ENCODE measurements at regions not wholly inside any gene's neighbourhood (a gene's known extent, or its start where the extent isn't known, plus 50 kb on each side); places are given as distances from the start of the nearest gene placed in this dataset.

DNA sequence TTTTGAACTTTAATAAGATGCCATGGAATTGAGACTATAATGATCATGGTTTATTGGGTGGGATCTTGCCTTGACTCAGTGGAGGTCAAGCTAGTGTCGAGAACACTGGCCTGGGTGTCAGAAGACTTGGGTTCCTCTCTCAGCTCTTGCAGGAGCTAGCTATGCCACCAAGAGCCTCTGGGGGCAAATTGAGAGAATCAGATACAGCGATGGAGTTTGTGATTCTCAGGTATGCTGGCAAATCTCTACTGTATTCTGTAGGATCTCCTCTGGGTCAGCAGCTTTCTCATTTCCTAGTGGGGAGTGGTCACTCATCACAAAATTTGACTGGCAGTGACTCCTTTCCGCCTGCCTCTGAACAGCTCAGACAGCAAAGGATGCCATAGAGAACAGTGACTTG lies 477.0 kb downstream of the RNF144A start:
- no peaks in the 10 kb centered on the region for H3K4me1 ChIP-seq (ENCODE audit: control insufficient read depth, insufficient read depth, low read length, poor library complexity, severe bottlenecking)
- H3K4me1 Mint-ChIP-seq = no peaks in the 10 kb centered on the region
- no peaks in the 10 kb centered on the region for H3K9me3 ChIP-seq (ENCODE audit: control insufficient read depth in 2 of 2, low read length in 2 of 2)
- no peaks in the 10 kb centered on the region for H3K36me3 ChIP-seq (ENCODE audit: control insufficient read depth, insufficient read depth, low read length)
- H3K27me3 ChIP-seq (ENCODE audit: control insufficient read depth, insufficient read depth, low read length) = peaks cover 3% of the 10 kb centered on the region
- no peak overlapping the region for H3K4me3 ChIP-seq (ENCODE audit: low read depth, low read length)
- H3K27ac Mint-ChIP-seq = no peak overlapping the region
- H3K27me3 Mint-ChIP-seq = peaks cover 4% of the 10 kb centered on the region
- H3K4me3 Mint-ChIP-seq = no peak overlapping the region
- H3K36me3 Mint-ChIP-seq = no peaks in the 10 kb centered on the region
- H3K27ac ChIP-seq (ENCODE audit: insufficient read depth, low read length, poor library complexity, severe bottlenecking) = no peak overlapping the region
- no peak for DNase-seq
- no peak for ATAC-seq (ENCODE audit: low read depth in 2 of 2)
- peaks cover 0 to 1% (median 0%) of the 10 kb centered on the region in 7 donors for H3K9me3 Mint-ChIP-seq

DNA sequence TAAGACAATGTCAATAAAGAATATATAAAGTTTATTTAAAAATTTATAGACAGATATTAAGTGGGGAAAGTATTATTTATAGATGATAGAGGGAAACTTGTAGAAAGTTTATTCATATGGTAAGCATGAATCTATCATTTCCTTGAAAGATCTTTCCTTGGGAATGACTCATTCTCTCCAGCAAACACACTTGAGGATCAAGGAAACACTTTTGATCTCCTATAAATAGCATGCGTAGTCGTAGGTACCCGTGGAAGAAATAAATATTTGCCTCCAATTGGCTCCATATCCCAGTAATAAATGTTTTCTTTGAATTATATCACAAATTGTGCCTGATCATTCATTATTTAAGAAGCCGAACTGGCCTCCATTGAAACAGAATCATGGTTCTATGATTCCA lies 483.4 kb downstream of the RNF144A start:
- Mint-ChIP-seq H3K27me3 (peaks cover 10% of the 10 kb centered on the region), H3K9me3 (peaks cover 0 to 1% (median 0%) of the 10 kb centered on the region in 7 donors), H3K4me3 (no peak overlapping the region), H3K27ac (no peak overlapping the region), H3K4me1 (peaks cover 0 to 3% (median 0%) of the 10 kb centered on the region in 4 donors), H3K36me3 (no peaks in the 10 kb centered on the region)
- Histone ChIP-seq H3K4me1 (ENCODE audit: control insufficient read depth, insufficient read depth, low read length, poor library complexity, severe bottlenecking) (no peaks in the 10 kb centered on the region), H3K9me3 (ENCODE audit: control insufficient read depth in 2 of 2, low read length in 2 of 2) (no peaks in the 10 kb centered on the region), H3K27ac (ENCODE audit: insufficient read depth, low read length, poor library complexity, severe bottlenecking) (no peak overlapping the region), H3K36me3 (ENCODE audit: control insufficient read depth, insufficient read depth, low read length) (no peaks in the 10 kb centered on the region), H3K27me3 (ENCODE audit: control insufficient read depth, insufficient read depth, low read length) (peaks cover 7% of the 10 kb centered on the region), H3K4me3 (ENCODE audit: low read depth, low read length) (no peak overlapping the region)
- no peak for ATAC-seq (ENCODE audit: low read depth in 2 of 2)
- no peak for DNase-seq

DNA sequence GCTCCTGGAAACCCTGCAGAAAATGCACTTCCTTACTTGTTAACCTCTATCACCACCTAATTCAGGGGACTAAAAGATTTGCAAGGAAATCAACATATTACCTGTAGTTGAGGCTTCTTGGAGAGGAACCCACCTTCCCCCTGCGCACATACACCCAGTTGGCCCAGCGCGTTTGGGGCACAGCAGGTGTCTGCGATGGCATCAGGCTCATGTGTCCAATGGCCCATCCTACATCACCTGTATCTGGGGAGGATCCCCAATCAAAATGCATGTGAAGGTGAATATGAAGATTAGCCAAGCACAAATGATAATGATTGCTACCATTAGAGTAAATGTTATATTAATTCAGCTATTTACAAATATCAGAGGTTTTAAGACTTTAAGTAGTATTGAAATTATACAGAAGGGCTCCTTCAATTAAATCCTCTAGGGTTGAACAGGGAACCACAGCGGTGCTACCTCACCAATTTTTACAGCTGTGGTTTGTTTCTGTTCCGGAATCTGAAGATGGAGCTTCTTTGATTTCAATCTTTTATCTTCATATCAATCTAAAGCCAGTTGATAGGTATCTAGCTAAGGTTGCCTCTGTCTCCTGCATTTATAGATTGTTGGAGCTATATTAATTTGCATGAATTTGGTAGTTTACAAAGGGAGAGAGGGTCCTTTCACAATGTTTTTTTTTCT lies 486.0 kb downstream of the RNF144A start:
- no peak for DNase-seq
- no peak for ATAC-seq (ENCODE audit: low read depth in 2 of 2)
- no peaks in the 10 kb centered on the region for H3K9me3 Mint-ChIP-seq
- H3K27ac Mint-ChIP-seq = no peak overlapping the region
- H3K4me1 ChIP-seq (ENCODE audit: control insufficient read depth, insufficient read depth, low read length, poor library complexity, severe bottlenecking) = no peaks in the 10 kb centered on the region
- H3K4me3 Mint-ChIP-seq = no peak overlapping the region
- peaks cover 4% of the 10 kb centered on the region for H3K27me3 ChIP-seq (ENCODE audit: control insufficient read depth, insufficient read depth, low read length)
- no peaks in the 10 kb centered on the region for H3K36me3 ChIP-seq (ENCODE audit: control insufficient read depth, insufficient read depth, low read length)
- peaks cover 0 to 3% (median 0%) of the 10 kb centered on the region in 4 donors for H3K4me1 Mint-ChIP-seq
- H3K27ac ChIP-seq (ENCODE audit: insufficient read depth, low read length, poor library complexity, severe bottlenecking) = no peak overlapping the region
- no peak overlapping the region for H3K4me3 ChIP-seq (ENCODE audit: low read depth, low read length)
- H3K27me3 Mint-ChIP-seq = peaks cover 10% of the 10 kb centered on the region
- H3K36me3 Mint-ChIP-seq = no peaks in the 10 kb centered on the region
- H3K9me3 ChIP-seq (ENCODE audit: control insufficient read depth in 2 of 2, low read length in 2 of 2) = no peaks in the 10 kb centered on the region

DNA sequence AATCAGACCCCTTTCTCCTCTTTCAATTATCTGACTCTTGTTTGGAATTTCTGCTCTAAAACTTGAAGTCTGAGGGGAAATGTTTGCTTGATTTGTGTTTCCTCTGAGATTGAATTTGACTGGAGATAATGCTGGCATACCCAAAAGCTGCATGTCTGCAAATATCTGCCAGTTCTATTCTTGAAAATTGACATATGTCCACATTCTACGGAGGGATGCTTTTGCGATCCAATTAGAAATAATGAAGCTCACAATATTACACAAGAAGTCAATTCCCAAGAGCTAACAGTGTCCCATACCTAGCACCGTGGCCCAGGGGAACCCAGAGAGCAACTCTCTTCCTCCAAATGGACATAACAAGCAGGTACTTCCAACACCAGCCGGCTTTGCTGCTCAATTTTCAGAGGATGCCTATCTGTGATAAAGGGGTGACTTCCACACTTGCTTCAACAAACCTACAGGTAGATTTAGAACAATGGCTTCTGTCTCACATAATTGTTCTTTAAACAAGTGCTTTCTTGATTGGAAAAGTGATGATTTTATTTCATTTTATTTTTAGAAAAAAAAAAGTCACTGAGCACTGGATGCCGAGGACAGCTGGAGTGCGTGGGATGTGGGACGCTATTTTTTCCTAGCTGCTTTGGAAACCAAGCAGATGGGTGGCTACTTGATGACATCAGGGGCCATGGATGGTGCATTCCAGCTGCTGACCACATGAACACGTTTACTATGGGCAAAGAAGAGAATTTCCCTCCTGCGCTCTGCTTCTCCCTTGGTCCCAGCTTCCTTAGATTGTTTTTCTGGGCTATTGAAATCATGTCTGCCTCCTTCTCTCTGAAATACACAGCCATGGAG lies 488.9 kb downstream of the RNF144A start:
- ATAC-seq (ENCODE audit: low read depth in 2 of 2) (no peak), DNase-seq (no peak)
- H3K4me3 Mint-ChIP-seq = no peak overlapping the region
- Histone ChIP-seq H3K36me3 (ENCODE audit: control insufficient read depth, insufficient read depth, low read length) (no peaks in the 10 kb centered on the region), H3K4me3 (ENCODE audit: low read depth, low read length) (no peak overlapping the region), H3K9me3 (ENCODE audit: control insufficient read depth in 2 of 2, low read length in 2 of 2) (no peaks in the 10 kb centered on the region), H3K4me1 (ENCODE audit: control insufficient read depth, insufficient read depth, low read length, poor library complexity, severe bottlenecking) (no peaks in the 10 kb centered on the region), H3K27ac (ENCODE audit: insufficient read depth, low read length, poor library complexity, severe bottlenecking) (no peak overlapping the region), H3K27me3 (ENCODE audit: control insufficient read depth, insufficient read depth, low read length) (peaks cover 3% of the 10 kb centered on the region)
- H3K27me3 Mint-ChIP-seq = peaks cover 18% of the 10 kb centered on the region
- peaks cover 0 to 3% (median 0%) of the 10 kb centered on the region in 4 donors for H3K4me1 Mint-ChIP-seq
- H3K27ac Mint-ChIP-seq = no peak overlapping the region
- no peaks in the 10 kb centered on the region for H3K36me3 Mint-ChIP-seq
- no peaks in the 10 kb centered on the region for H3K9me3 Mint-ChIP-seq

DNA sequence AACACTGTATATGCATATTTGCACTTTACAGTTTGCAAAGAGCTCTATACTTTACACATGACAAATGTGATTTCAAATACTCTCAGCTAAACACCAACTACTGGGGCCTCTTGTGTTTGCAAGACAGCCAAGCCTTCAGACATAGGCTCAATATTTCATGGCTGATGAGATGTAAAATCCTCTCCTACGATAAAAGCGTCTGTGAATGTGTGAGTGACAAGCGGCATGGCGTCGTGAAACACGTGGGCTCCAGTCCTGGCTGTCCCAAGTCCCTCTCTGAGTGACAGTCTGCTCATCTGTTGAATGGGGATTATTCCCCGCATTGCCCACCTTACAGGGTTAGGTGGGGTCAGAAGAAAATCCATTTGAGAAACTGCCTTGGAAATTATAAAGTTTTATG lies 489.8 kb downstream of the RNF144A start:
- Histone ChIP-seq H3K27ac (ENCODE audit: insufficient read depth, low read length, poor library complexity, severe bottlenecking) (no peak overlapping the region), H3K9me3 (ENCODE audit: control insufficient read depth in 2 of 2, low read length in 2 of 2) (no peaks in the 10 kb centered on the region), H3K4me1 (ENCODE audit: control insufficient read depth, insufficient read depth, low read length, poor library complexity, severe bottlenecking) (no peaks in the 10 kb centered on the region), H3K27me3 (ENCODE audit: control insufficient read depth, insufficient read depth, low read length) (peaks cover 2% of the 10 kb centered on the region), H3K36me3 (ENCODE audit: control insufficient read depth, insufficient read depth, low read length) (no peaks in the 10 kb centered on the region), H3K4me3 (ENCODE audit: low read depth, low read length) (no peak overlapping the region)
- Mint-ChIP-seq H3K27ac (no peak overlapping the region), H3K36me3 (no peaks in the 10 kb centered on the region), H3K27me3 (peaks cover 20% of the 10 kb centered on the region), H3K4me3 (no peak overlapping the region), H3K9me3 (no peaks in the 10 kb centered on the region), H3K4me1 (peaks cover 0 to 3% (median 0%) of the 10 kb centered on the region in 4 donors)
- DNase-seq (no peak), ATAC-seq (ENCODE audit: low read depth in 2 of 2) (no peak)

DNA sequence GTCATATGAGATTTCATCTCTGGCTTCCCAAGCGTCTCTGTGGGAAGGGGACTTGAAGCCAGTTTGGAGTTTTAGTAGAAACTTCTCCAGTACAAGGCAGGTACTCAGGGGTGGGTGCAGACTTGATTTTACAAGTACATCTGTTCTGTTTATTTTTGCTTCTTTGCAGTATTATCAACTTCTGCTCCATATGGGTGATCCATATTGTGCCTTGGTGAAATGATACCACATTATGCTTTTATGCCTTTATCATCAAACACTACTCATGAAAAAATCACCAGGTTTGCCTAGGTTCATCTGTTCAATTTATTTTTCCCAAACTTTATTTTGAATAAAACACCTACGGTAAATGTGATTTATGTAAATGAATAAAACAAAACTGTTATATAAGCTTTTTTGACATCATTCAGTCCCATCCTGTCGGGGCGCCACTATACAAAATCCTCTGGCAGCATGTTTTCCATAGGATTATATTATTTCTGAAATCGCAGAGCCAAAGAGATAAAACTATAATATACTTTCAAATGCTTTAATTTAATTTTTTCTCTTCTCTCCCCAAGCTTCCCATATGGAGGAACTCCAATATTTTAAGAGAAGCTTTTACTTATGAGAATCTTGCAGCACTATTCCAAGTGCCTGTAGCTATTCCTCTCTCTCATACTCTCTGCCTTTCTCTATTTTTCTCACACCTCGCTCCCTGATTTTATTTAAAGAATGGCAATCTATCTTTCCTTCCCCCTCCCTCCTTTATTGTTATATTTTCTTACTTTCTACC lies 490.9 kb downstream of the RNF144A start:
- Mint-ChIP-seq H3K27me3 (peaks cover 21% of the 10 kb centered on the region), H3K9me3 (no peaks in the 10 kb centered on the region), H3K4me3 (no peak overlapping the region), H3K36me3 (no peaks in the 10 kb centered on the region), H3K27ac (no peak overlapping the region), H3K4me1 (peaks cover 0 to 3% (median 0%) of the 10 kb centered on the region in 4 donors)
- Histone ChIP-seq H3K27ac (ENCODE audit: insufficient read depth, low read length, poor library complexity, severe bottlenecking) (no peak overlapping the region), H3K4me3 (ENCODE audit: low read depth, low read length) (no peak overlapping the region), H3K4me1 (ENCODE audit: control insufficient read depth, insufficient read depth, low read length, poor library complexity, severe bottlenecking) (no peaks in the 10 kb centered on the region), H3K9me3 (ENCODE audit: control insufficient read depth in 2 of 2, low read length in 2 of 2) (no peaks in the 10 kb centered on the region), H3K27me3 (ENCODE audit: control insufficient read depth, insufficient read depth, low read length) (peaks cover 2% of the 10 kb centered on the region), H3K36me3 (ENCODE audit: control insufficient read depth, insufficient read depth, low read length) (no peaks in the 10 kb centered on the region)
- no peak for ATAC-seq (ENCODE audit: low read depth in 2 of 2)
- no peak for DNase-seq

DNA sequence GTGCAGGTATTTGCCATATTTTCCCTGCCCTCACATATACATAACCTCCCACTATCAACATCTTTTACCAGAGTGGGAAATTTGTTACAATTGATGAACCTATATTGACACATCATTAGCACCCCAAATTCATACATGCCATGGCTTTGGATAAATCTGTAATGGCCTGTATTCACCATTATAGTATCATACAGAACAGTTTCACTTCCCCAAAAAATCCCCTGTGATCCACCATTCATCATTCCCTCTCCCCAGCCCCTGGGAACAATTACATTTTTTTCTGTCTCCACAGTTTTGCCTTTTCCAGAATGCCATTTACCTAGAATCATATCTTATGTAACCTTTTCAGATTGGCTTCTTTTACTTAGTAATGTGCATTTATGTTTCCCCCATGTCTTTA lies 494.5 kb downstream of the RNF144A start:
- Histone ChIP-seq H3K27ac (ENCODE audit: insufficient read depth, low read length, poor library complexity, severe bottlenecking) (no peak overlapping the region), H3K9me3 (ENCODE audit: control insufficient read depth in 2 of 2, low read length in 2 of 2) (no peaks in the 10 kb centered on the region), H3K27me3 (ENCODE audit: control insufficient read depth, insufficient read depth, low read length) (no peaks in the 10 kb centered on the region), H3K4me3 (ENCODE audit: low read depth, low read length) (no peak overlapping the region), H3K4me1 (ENCODE audit: control insufficient read depth, insufficient read depth, low read length, poor library complexity, severe bottlenecking) (no peaks in the 10 kb centered on the region), H3K36me3 (ENCODE audit: control insufficient read depth, insufficient read depth, low read length) (no peaks in the 10 kb centered on the region)
- Mint-ChIP-seq H3K9me3 (peaks cover 0 to 2% (median 0%) of the 10 kb centered on the region in 7 donors), H3K36me3 (no peaks in the 10 kb centered on the region), H3K4me3 (no peak overlapping the region), H3K27me3 (peaks cover 22% of the 10 kb centered on the region), H3K27ac (no peak overlapping the region), H3K4me1 (no peaks in the 10 kb centered on the region)
- DNase-seq (no peak), ATAC-seq (ENCODE audit: low read depth in 2 of 2) (no peak)
